ENCODE measurements at regions not wholly inside any gene's neighbourhood (a gene's known extent, or its start where the extent isn't known, plus 50 kb on each side); places are given as distances from the start of the nearest gene placed in this dataset.

DNA sequence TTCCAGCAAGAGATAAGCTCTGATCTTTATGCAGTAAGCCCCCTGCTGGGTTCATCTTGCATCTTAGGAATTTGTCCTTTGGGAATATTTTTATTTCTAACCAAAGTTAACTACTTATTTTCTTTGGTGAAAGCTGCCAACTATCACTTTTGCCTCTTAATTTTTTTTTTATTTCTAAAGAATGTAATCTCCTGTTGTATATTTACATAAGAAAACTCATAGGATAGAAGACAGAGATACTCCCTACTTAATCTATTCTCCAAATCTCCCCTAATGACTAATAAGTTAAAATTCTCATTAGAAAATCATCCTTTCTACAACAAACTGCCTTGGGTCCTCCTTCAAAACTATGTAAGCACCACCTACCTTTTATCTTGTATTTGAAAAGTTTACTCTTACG lies 612.2 kb upstream of the SLC39A10 start:
- Histone ChIP-seq H3K9me3 (ENCODE audit: insufficient read depth, low read depth, low read length) (no peaks in the 10 kb centered on the region), H3K27me3 (ENCODE audit: insufficient read depth, low read length) (no peaks in the 10 kb centered on the region), H3K9ac (ENCODE audit: low read length) (no peak overlapping the region), H3K4me3 (ENCODE audit: insufficient read depth, low read depth, low read length) (no peak overlapping the region), H3K79me2 (ENCODE audit: insufficient read depth, low read length) (no peaks in the 10 kb centered on the region), H3K4me1 (ENCODE audit: insufficient read depth, low read length) (no peaks in the 10 kb centered on the region), H3K4me2 (ENCODE audit: low read length) (no peak overlapping the region), H4K20me1 (ENCODE audit: insufficient read depth, low read length) (no peaks in the 10 kb centered on the region), H3K27ac (ENCODE audit: low read depth, low read length) (no peak overlapping the region), H3K36me3 (ENCODE audit: insufficient read depth, low read length) (no peaks in the 10 kb centered on the region), H2AFZ (ENCODE audit: low read depth, low read length) (no peak overlapping the region)
- Mint-ChIP-seq H3K27me3 (ENCODE audit: low read depth, unreplicated experiment) (no peaks in the 10 kb centered on the region), H3K27ac (ENCODE audit: unreplicated experiment) (no peak overlapping the region), H3K36me3 (ENCODE audit: low read depth, unreplicated experiment) (no peaks in the 10 kb centered on the region), H3K9me3 (ENCODE audit: unreplicated experiment) (no peaks in the 10 kb centered on the region), H3K4me1 (ENCODE audit: low read depth, unreplicated experiment) (no peaks in the 10 kb centered on the region), H3K4me3 (ENCODE audit: unreplicated experiment) (no peak overlapping the region)
- FAIRE-seq (no peak), DNase-seq (ENCODE audit: low read depth) (no peak)
- TF ChIP-seq EZH2 (IDR thresholded peaks at IDR 0.05; ENCODE audit: insufficient read depth, low read length) (no peak), CTCF (IDR thresholded peaks at IDR 0.05; ENCODE audit: insufficient read depth, low read depth, low read length) (no peak)

DNA sequence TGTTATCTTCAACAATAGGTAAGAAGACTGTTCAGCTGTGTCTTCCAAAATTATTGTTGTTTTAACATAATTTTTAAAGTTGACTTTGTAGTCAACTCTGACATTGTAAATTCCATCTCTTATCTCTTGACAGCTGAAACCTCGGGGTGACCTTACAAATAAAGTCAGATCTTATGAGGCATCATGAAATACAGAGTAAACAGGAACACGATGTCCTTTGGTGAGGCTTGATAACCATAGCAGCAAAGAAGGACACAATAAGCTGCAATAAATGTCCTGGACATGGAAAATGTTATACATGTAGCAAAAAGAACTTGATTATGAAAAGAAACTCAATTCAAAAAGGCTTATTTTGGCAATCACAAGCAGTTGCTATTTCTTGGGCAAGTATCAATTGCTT lies 618.9 kb upstream of the SLC39A10 start:
- DNase-seq (ENCODE audit: low read depth): no peak
- FAIRE-seq: no peak
- Histone ChIP-seq H3K9me3 (ENCODE audit: insufficient read depth, low read depth, low read length) (no peaks in the 10 kb centered on the region), H3K4me3 (ENCODE audit: insufficient read depth, low read depth, low read length) (no peak overlapping the region), H3K36me3 (ENCODE audit: insufficient read depth, low read length) (no peaks in the 10 kb centered on the region), H3K79me2 (ENCODE audit: insufficient read depth, low read length) (no peaks in the 10 kb centered on the region), H3K27me3 (ENCODE audit: insufficient read depth, low read length) (no peaks in the 10 kb centered on the region), H3K4me2 (ENCODE audit: low read length) (no peak overlapping the region), H4K20me1 (ENCODE audit: insufficient read depth, low read length) (no peaks in the 10 kb centered on the region), H3K9ac (ENCODE audit: low read length) (no peak overlapping the region), H2AFZ (ENCODE audit: low read depth, low read length) (no peak overlapping the region), H3K4me1 (ENCODE audit: insufficient read depth, low read length) (no peaks in the 10 kb centered on the region), H3K27ac (ENCODE audit: low read depth, low read length) (no peak overlapping the region)
- no peak overlapping the region for H3K27ac Mint-ChIP-seq (ENCODE audit: unreplicated experiment)
- no peaks in the 10 kb centered on the region for H3K4me1 Mint-ChIP-seq (ENCODE audit: low read depth, unreplicated experiment)
- H3K9me3 Mint-ChIP-seq (ENCODE audit: unreplicated experiment): no peaks in the 10 kb centered on the region
- TF ChIP-seq EZH2 (IDR thresholded peaks at IDR 0.05; ENCODE audit: insufficient read depth, low read length) (no peak), CTCF (IDR thresholded peaks at IDR 0.05; ENCODE audit: insufficient read depth, low read depth, low read length) (no peak)
- no peaks in the 10 kb centered on the region for H3K36me3 Mint-ChIP-seq (ENCODE audit: low read depth, unreplicated experiment)
- H3K27me3 Mint-ChIP-seq (ENCODE audit: low read depth, unreplicated experiment): no peaks in the 10 kb centered on the region
- H3K4me3 Mint-ChIP-seq (ENCODE audit: unreplicated experiment): no peak overlapping the region

DNA sequence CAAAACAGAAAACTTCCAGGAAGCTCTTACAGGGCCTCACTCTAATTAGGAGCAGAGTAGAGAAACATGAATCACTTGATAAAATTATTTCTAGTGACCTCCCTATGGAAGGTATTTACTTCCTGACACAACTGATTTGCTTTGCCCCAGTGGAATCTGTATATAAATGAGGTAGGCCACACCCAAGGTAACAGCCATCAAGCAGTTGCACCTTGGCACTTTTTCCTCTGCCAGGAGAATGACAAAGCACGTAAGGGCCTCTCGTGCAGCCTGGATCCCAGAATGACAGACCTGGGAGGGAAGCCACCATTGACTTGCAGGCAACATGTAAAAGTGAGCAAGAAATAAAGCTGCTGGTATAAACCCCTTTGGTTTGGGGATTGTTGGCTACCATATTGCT lies 620.0 kb upstream of the SLC39A10 start:
- Histone ChIP-seq H3K36me3 (ENCODE audit: insufficient read depth, low read length) (no peaks in the 10 kb centered on the region), H3K4me1 (ENCODE audit: insufficient read depth, low read length) (no peaks in the 10 kb centered on the region), H3K9ac (ENCODE audit: low read length) (no peak overlapping the region), H2AFZ (ENCODE audit: low read depth, low read length) (no peak overlapping the region), H3K27me3 (ENCODE audit: insufficient read depth, low read length) (no peaks in the 10 kb centered on the region), H3K4me3 (ENCODE audit: insufficient read depth, low read depth, low read length) (no peak overlapping the region), H3K27ac (ENCODE audit: low read depth, low read length) (no peak overlapping the region), H3K4me2 (ENCODE audit: low read length) (no peak overlapping the region), H4K20me1 (ENCODE audit: insufficient read depth, low read length) (no peaks in the 10 kb centered on the region), H3K9me3 (ENCODE audit: insufficient read depth, low read depth, low read length) (no peaks in the 10 kb centered on the region), H3K79me2 (ENCODE audit: insufficient read depth, low read length) (no peaks in the 10 kb centered on the region)
- Mint-ChIP-seq H3K27ac (ENCODE audit: unreplicated experiment) (no peak overlapping the region), H3K36me3 (ENCODE audit: low read depth, unreplicated experiment) (no peaks in the 10 kb centered on the region), H3K9me3 (ENCODE audit: unreplicated experiment) (no peaks in the 10 kb centered on the region), H3K27me3 (ENCODE audit: low read depth, unreplicated experiment) (no peaks in the 10 kb centered on the region), H3K4me1 (ENCODE audit: low read depth, unreplicated experiment) (no peaks in the 10 kb centered on the region), H3K4me3 (ENCODE audit: unreplicated experiment) (no peak overlapping the region)
- DNase-seq (ENCODE audit: low read depth): no peak
- no peak for TF ChIP-seq CTCF (IDR thresholded peaks at IDR 0.05; ENCODE audit: insufficient read depth, low read depth, low read length)
- TF ChIP-seq EZH2 (IDR thresholded peaks at IDR 0.05; ENCODE audit: insufficient read depth, low read length): no peak
- no peak for FAIRE-seq
